Endodermal cell (in vitro differentiated cells): ENCODE measurements at regions not wholly inside any gene's neighbourhood (a gene's known extent, or its start where the extent isn't known, plus 50 kb on each side); places are given as distances from the start of the nearest gene placed in this dataset.

ENCODE experiments used
- DNase-seq: peaks from one replicate; pipeline ENCODE4 v3.0.0-alpha.2; 2017
- H3K27ac ChIP-seq: 2 replicates; pipeline ENCODE4 v1.5.1; 2013; ENCODE audit warnings: mild to moderate bottlenecking, low read depth, low read length, moderate library complexity
- H3K27me3 ChIP-seq: 2 replicates; pipeline ENCODE4 v1.6.1; 2013; ENCODE audit warnings: mild to moderate bottlenecking, low read length, moderate library complexity; ENCODE audit not compliant: insufficient read depth, control insufficient read depth, poor library complexity, severe bottlenecking
- H3K36me3 ChIP-seq: 2 replicates; pipeline ENCODE4 v1.7.0; 2013; ENCODE audit warnings: mild to moderate bottlenecking, low read length, moderate library complexity; ENCODE audit not compliant: control insufficient read depth, insufficient read depth
- H3K4me1 ChIP-seq: one replicate; pipeline ENCODE4 v1.7.0; 2013; ENCODE audit warnings: low read length; ENCODE audit not compliant: control insufficient read depth, insufficient read depth
- H3K4me3 ChIP-seq: 2 replicates; pipeline ENCODE4 v1.5.1; 2013; ENCODE audit warnings: mild to moderate bottlenecking, low read length, moderate library complexity
- H3K9ac ChIP-seq: 2 replicates; pipeline ENCODE4 v1.6.1; 2013; ENCODE audit warnings: mild to moderate bottlenecking, low read length, moderate library complexity; ENCODE audit not compliant: poor library complexity, severe bottlenecking; ENCODE audit errors: extremely low read depth
- H3K9me3 ChIP-seq: 2 replicates; pipeline ENCODE4 v1.6.1; 2013; ENCODE audit warnings: mild to moderate bottlenecking, low read length, moderate library complexity; ENCODE audit not compliant: control insufficient read depth
- H3K27ac Mint-ChIP-seq: 2 replicates; pipeline ENCODE4 v1.8.0; 2020; ENCODE audit warnings: mixed read lengths
- H3K27me3 Mint-ChIP-seq: 2 replicates; pipeline ENCODE4 v1.8.0; 2021; ENCODE audit warnings: mild to moderate bottlenecking, mixed read lengths; ENCODE audit not compliant: insufficient read depth
- H3K36me3 Mint-ChIP-seq: 2 replicates; pipeline ENCODE4 v1.8.0; 2020; ENCODE audit warnings: low read depth, mixed read lengths
- H3K4me1 Mint-ChIP-seq: 2 replicates; pipeline ENCODE4 v1.8.0; 2020; ENCODE audit warnings: mixed read lengths
- H3K4me3 Mint-ChIP-seq: 2 replicates; pipeline ENCODE4 v1.8.0; 2020; ENCODE audit warnings: mild to moderate bottlenecking, moderate library complexity, mixed read lengths
- H3K9me3 Mint-ChIP-seq: 2 replicates; pipeline ENCODE4 v1.8.0; 2020; ENCODE audit warnings: mild to moderate bottlenecking, mixed read lengths
- WGBS, 2 experiments: methylation state at CpG; one replicate each; pipeline versions ENCODE4 v1.1.5 to v1.1.7; 2013; ENCODE audit warnings: missing lambda C conversion rate in 2 of 2, mixed read lengths in 1 of 2; ENCODE audit not compliant: insufficient coverage in 1 of 2, insufficient read length in 1 of 2; 5-methylcytosine and 5-hydroxymethylcytosine counted together
- TF ChIP-seq, protein P1 (sequence below): fragments of 200-600 bp; sonication (generic); conservative IDR thresholded peaks from 2 replicates; pipeline ENCODE4 v1.5.0; 2021; ENCODE audit warnings: antibody characterized with exemption, mild to moderate bottlenecking

GRCh38 chr22:48554893-48555572 lies 1272.6 kb downstream of the BRD1 start:
- peak; percentile 84 for DNase-seq
- H3K27me3 ChIP-seq = no peaks in the 10 kb centered on the region
- TF ChIP-seq, protein P1, sequence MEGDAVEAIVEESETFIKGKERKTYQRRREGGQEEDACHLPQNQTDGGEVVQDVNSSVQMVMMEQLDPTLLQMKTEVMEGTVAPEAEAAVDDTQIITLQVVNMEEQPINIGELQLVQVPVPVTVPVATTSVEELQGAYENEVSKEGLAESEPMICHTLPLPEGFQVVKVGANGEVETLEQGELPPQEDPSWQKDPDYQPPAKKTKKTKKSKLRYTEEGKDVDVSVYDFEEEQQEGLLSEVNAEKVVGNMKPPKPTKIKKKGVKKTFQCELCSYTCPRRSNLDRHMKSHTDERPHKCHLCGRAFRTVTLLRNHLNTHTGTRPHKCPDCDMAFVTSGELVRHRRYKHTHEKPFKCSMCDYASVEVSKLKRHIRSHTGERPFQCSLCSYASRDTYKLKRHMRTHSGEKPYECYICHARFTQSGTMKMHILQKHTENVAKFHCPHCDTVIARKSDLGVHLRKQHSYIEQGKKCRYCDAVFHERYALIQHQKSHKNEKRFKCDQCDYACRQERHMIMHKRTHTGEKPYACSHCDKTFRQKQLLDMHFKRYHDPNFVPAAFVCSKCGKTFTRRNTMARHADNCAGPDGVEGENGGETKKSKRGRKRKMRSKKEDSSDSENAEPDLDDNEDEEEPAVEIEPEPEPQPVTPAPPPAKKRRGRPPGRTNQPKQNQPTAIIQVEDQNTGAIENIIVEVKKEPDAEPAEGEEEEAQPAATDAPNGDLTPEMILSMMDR = peak; percentile 69
- Mint-ChIP-seq H3K36me3 (no peaks in the 10 kb centered on the region), H3K4me1 (no peaks in the 10 kb centered on the region), H3K27ac (peak overlapping the region; percentile 55), H3K4me3 (no peak overlapping the region), H3K9me3 (no peaks in the 10 kb centered on the region), H3K27me3 (no peaks in the 10 kb centered on the region)
- no peak overlapping the region for H3K9ac ChIP-seq
- no peaks in the 10 kb centered on the region for H3K4me1 ChIP-seq
- WGBS, 2 experiments = 65 to 75% methylated on average over 17 to 22 of the region's 22 CpGs
- no peaks in the 10 kb centered on the region for H3K9me3 ChIP-seq
- no peaks in the 10 kb centered on the region for H3K36me3 ChIP-seq
- no peak overlapping the region for H3K27ac ChIP-seq
- H3K4me3 ChIP-seq = no peak overlapping the region

DNA sequence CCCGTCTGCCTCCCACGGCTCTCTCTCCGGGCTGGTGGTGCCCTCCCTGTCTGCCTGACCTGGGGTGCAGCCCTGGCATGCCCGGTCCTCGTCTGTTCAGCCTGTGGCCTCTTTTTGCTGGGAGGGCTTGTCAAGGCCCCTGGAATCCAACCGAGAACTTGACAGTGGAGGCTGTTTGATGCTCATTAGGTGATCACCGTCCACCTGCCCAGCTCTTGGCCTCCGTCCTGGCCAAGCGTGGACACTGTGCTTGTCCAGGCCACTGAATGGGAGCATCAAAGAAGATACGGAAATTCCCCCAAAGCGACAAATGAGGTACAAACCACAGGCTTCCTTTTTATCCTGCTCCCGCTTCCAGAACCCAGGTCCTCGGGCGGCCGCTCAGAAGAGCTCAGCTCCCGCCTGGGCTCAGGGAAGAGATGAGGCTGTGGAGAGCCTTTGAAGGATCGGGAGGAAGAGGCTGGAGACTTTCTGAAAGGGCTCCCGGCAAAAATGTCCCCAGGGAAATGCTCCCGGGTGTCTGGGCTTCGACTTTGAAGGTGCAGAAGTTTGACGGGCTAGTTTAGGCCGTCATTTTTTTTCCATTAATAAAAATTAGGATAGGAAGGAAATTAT lies 1273.9 kb downstream of the BRD1 start:
- 89 to 96% methylated on average over 10 to 22 of the region's 22 CpGs for WGBS, 2 experiments
- H3K9me3 Mint-ChIP-seq = no peaks in the 10 kb centered on the region
- Histone ChIP-seq H3K9me3 (no peaks in the 10 kb centered on the region), H3K27me3 (no peaks in the 10 kb centered on the region), H3K27ac (no peak overlapping the region), H3K9ac (no peak overlapping the region), H3K36me3 (no peaks in the 10 kb centered on the region), H3K4me3 (no peak overlapping the region), H3K4me1 (no peaks in the 10 kb centered on the region)
- no peaks in the 10 kb centered on the region for H3K4me1 Mint-ChIP-seq
- no peaks in the 10 kb centered on the region for H3K36me3 Mint-ChIP-seq
- no peak for DNase-seq
- no peak overlapping the region for H3K4me3 Mint-ChIP-seq
- TF ChIP-seq, protein P1 = no peak
- H3K27me3 Mint-ChIP-seq = no peaks in the 10 kb centered on the region
- H3K27ac Mint-ChIP-seq = no peak overlapping the region

- TF ChIP-seq, protein P1 = no peak
- H3K9ac ChIP-seq = no peak overlapping the region
- H3K4me1 ChIP-seq = no peaks in the 10 kb centered on the region
- Mint-ChIP-seq H3K4me3 (no peak overlapping the region), H3K27ac (no peak overlapping the region), H3K36me3 (no peaks in the 10 kb centered on the region), H3K27me3 (no peaks in the 10 kb centered on the region), H3K9me3 (no peaks in the 10 kb centered on the region), H3K4me1 (no peaks in the 10 kb centered on the region)
- no peaks in the 10 kb centered on the region for H3K36me3 ChIP-seq
- no peak for DNase-seq
- H3K27me3 ChIP-seq = no peaks in the 10 kb centered on the region
- H3K4me3 ChIP-seq = no peak overlapping the region
- H3K9me3 ChIP-seq = no peaks in the 10 kb centered on the region
- H3K27ac ChIP-seq = no peak overlapping the region
- WGBS, 2 experiments = 94 to 97% methylated on average over 4 to 11 of the region's 11 CpGs
Measured at GRCh38 chr22:48553119-48553518, 1274.6 kb downstream of the BRD1 start.
